Upper lobe of left lung (tissue), 6 donors: ENCODE measurements at regions not wholly inside any gene's neighbourhood (a gene's known extent, or its start where the extent isn't known, plus 50 kb on each side); places are given as distances from the start of the nearest gene placed in this dataset.

Source experiments
- ATAC-seq, 2 donors: fragments of 200-7000 bp; cut with Tn5 transposase; one replicate each; pipeline ENCODE4 v1.9.1; 2022; ENCODE audit warnings: mild to moderate bottlenecking in 2 of 2, moderate library complexity in 2 of 2; ENCODE audit not compliant: low FRiP score in 2 of 2
- DNase-seq, 2 donors: peaks; one replicate each; pipeline ENCODE4 v3.0.0-alpha.2; 2019 to 2020
- H3K27ac ChIP-seq, 4 donors: fragments of 200-600 bp; sonication (generic); one replicate each; pipeline ENCODE4 v1.5.1; 2016 to 2019
- H3K27me3 ChIP-seq, 4 donors: fragments of 200-600 bp; sonication (generic); one replicate each; pipeline ENCODE4 v1.5.1; 2017 to 2019
- H3K36me3 ChIP-seq, 4 donors: fragments of 200-600 bp; sonication (generic); one replicate each; pipeline ENCODE4 v1.5.1; 2016 to 2019
- H3K4me1 ChIP-seq, 4 donors: fragments of 200-600 bp; sonication (generic); one replicate each; pipeline ENCODE4 v1.5.1; 2018 to 2019
- H3K4me3 ChIP-seq, 4 donors: fragments of 200-600 bp; sonication (generic); one replicate each; pipeline ENCODE4 v1.5.1; 2017 to 2019; ENCODE audit warnings: mild to moderate bottlenecking in 2 of 4, moderate library complexity in 1 of 4
- H3K9me3 ChIP-seq, 4 donors: fragments of 200-600 bp; sonication (generic); one replicate each; pipeline ENCODE4 v1.5.1; 2018 to 2019
- EP300 ChIP-seq, 4 donors: sonication (generic); formaldehyde crosslinking; IDR thresholded peaks; one replicate each; pipeline ENCODE4 v1.5.1; 2017; ENCODE audit warnings: antibody characterized with exemption in 4 of 4, control low read depth in 2 of 4
- POLR2A ChIP-seq, 4 donors: fragments of 450-650 bp; IDR thresholded peaks; one replicate each; pipeline ENCODE4 v1.5.1; 2016 to 2017; ENCODE audit warnings: antibody characterized with exemption in 4 of 4, mild to moderate bottlenecking in 2 of 4
- POLR2AphosphoS5 ChIP-seq, 2 donors: sonication (generic); formaldehyde crosslinking; IDR thresholded peaks; one replicate each; pipeline ENCODE4 v1.5.1; 2017; ENCODE audit warnings: antibody characterized with exemption in 2 of 2
- WGBS, 2 donors: methylation state at CpG; one replicate each; pipeline ENCODE4 v1.1.5; 2017 to 2018; 5-methylcytosine and 5-hydroxymethylcytosine counted together
- TF ChIP-seq, protein P1 (sequence below), 6 experiments: fragments of 450-650 bp in 4 of 6; fragments of 200-600 bp in 2 of 6; sonication (generic) in 2 of 6; IDR thresholded peaks; one replicate each; pipeline ENCODE4 v1.5.1; 2016 to 2019; ENCODE audit warnings: antibody characterized with exemption in 6 of 6
- donor health status: DM: no; HTN: no; CAD: no; lungs with moderate emphysema.
- donor health status: DM: no; HTN: yes; CAD: no; lungs with severe emphysema.

DNA sequence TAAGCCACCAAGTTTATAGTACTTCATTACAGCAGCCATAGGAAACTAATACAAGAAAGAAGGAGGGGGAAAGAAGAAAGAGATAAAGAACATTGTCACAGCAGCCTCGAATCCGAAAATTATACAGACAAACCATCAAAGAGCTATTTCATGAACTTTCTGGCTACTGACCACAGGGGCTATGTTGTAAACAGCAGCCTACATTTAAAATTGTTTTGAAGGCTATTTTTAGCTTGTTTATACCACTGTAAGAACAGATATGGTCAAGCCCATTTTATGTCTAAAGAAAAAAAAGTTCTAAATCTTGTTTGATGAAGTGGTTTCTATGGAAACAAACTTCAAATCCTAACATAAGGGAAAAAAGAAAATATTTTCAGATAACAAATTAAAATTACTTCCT, 282.1 kb downstream of the GABRG1 start:
- H3K4me1 ChIP-seq = no peaks in the 10 kb centered on the region
- no peaks in the 10 kb centered on the region for H3K27me3 ChIP-seq
- TF ChIP-seq POLR2A (IDR thresholded peaks at IDR 0.05) = no peak
- TF ChIP-seq EP300 (IDR thresholded peaks at IDR 0.05) = no peak
- TF ChIP-seq, protein P1, sequence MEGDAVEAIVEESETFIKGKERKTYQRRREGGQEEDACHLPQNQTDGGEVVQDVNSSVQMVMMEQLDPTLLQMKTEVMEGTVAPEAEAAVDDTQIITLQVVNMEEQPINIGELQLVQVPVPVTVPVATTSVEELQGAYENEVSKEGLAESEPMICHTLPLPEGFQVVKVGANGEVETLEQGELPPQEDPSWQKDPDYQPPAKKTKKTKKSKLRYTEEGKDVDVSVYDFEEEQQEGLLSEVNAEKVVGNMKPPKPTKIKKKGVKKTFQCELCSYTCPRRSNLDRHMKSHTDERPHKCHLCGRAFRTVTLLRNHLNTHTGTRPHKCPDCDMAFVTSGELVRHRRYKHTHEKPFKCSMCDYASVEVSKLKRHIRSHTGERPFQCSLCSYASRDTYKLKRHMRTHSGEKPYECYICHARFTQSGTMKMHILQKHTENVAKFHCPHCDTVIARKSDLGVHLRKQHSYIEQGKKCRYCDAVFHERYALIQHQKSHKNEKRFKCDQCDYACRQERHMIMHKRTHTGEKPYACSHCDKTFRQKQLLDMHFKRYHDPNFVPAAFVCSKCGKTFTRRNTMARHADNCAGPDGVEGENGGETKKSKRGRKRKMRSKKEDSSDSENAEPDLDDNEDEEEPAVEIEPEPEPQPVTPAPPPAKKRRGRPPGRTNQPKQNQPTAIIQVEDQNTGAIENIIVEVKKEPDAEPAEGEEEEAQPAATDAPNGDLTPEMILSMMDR (IDR thresholded peaks at IDR 0.05) = no peak
- no peak overlapping the region for H3K4me3 ChIP-seq
- WGBS, 2 donors = 50 to 56% methylated on average over 2 of the region's 2 CpGs
- DNase-seq = no peak
- ATAC-seq = no peak
- H3K9me3 ChIP-seq = no peaks in the 10 kb centered on the region
- no peak overlapping the region for H3K27ac ChIP-seq
- no peaks in the 10 kb centered on the region for H3K36me3 ChIP-seq

DNA sequence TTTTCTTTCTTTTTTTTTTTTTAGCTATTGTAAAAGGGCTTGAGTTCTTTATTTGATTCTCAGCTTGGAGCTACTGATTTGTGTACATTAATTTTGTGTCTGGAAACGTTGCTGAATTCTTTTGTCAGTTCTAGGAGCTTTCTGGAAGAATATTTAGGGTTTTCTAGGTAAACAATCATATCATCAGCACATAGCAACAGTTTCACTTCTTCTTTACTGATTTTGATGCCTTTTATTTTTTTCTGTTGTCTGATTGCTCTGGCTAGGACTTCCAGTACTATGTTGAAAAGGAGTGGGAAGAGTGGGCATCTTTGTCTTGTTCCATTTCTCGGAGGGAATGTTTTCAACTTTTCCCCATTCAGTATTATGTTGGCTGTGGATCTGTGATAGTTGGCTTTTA, 292.2 kb downstream of the GABRG1 start:
- no peak for TF ChIP-seq POLR2A (IDR thresholded peaks at IDR 0.05)
- TF ChIP-seq, protein P1 (IDR thresholded peaks at IDR 0.05) = no peak
- TF ChIP-seq EP300 (IDR thresholded peaks at IDR 0.05) = no peak
- TF ChIP-seq POLR2AphosphoS5 (IDR thresholded peaks at IDR 0.05) = no peak
- no peaks in the 10 kb centered on the region for H3K27me3 ChIP-seq
- ATAC-seq (no peak), DNase-seq (no peak)
- H3K9me3 ChIP-seq = peaks cover 0 to 6% (median 0%) of the 10 kb centered on the region in 4 donors
- H3K36me3 ChIP-seq = no peaks in the 10 kb centered on the region
- H3K4me3 ChIP-seq = no peak overlapping the region
- no peak overlapping the region for H3K27ac ChIP-seq
- H3K4me1 ChIP-seq = no peaks in the 10 kb centered on the region
- 54 to 70% methylated on average over 2 of the region's 2 CpGs for WGBS, 2 donors

DNA sequence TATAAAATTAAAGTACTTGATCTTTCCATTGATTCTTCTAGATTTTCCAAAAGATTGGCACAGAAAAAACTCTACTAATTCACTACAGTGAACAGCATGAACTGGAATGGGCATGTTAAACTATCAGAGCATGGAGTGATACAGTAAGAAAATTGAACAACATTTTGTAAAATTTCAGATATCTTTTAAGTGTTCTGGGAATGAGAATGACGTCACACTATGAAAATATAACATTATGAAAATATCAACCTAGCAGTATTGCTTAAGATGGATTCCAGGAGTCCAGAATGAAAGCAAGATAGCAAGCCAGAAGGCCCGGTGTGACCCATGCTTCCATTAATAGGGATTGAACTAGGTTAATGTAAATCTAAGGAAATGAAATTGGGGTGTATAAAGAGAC, 319.9 kb downstream of the GABRG1 start:
- Histone ChIP-seq H3K27me3 (no peaks in the 10 kb centered on the region), H3K4me1 (no peaks in the 10 kb centered on the region), H3K36me3 (no peaks in the 10 kb centered on the region), H3K27ac (no peak overlapping the region), H3K9me3 (no peaks in the 10 kb centered on the region), H3K4me3 (no peak overlapping the region)
- ATAC-seq (no peak), DNase-seq (no peak)
- no peak for TF ChIP-seq POLR2A (IDR thresholded peaks at IDR 0.05)
- no peak for TF ChIP-seq POLR2AphosphoS5 (IDR thresholded peaks at IDR 0.05)
- TF ChIP-seq, protein P1 (IDR thresholded peaks at IDR 0.05) = no peak
- no peak for TF ChIP-seq EP300 (IDR thresholded peaks at IDR 0.05)
- WGBS, 2 donors = 82 to 83% methylated on average over 2 of the region's 2 CpGs

DNA sequence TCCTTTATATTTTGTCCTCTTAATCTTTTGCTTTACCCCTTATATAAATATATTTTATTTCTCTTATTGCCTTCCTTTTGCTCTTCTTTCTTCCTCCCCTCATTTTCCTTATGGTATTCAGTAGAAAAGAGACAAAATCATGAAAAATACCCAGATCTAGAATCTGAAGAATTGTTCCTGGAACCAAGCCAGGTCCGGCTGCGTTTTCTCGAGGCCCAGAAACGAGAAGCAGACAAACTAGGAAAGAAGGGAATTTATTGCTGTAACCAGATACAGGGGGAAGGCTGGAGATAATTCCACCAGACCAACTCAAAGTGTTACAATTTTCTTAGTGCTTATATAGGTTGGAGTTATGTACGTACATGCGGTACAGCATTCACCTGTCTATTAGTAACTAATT, 328.7 kb downstream of the GABRG1 start:
- DNase-seq (no peak), ATAC-seq (no peak)
- Histone ChIP-seq H3K27ac (no peak overlapping the region), H3K4me3 (no peak overlapping the region), H3K4me1 (no peaks in the 10 kb centered on the region), H3K9me3 (no peaks in the 10 kb centered on the region), H3K36me3 (no peaks in the 10 kb centered on the region), H3K27me3 (no peaks in the 10 kb centered on the region)
- no peak for TF ChIP-seq POLR2A (IDR thresholded peaks at IDR 0.05)
- TF ChIP-seq EP300 (IDR thresholded peaks at IDR 0.05) = no peak
- TF ChIP-seq POLR2AphosphoS5 (IDR thresholded peaks at IDR 0.05) = no peak
- TF ChIP-seq, protein P1 (IDR thresholded peaks at IDR 0.05) = no peak
- 46 to 51% methylated on average over 6 of the region's 6 CpGs for WGBS, 2 donors

DNA sequence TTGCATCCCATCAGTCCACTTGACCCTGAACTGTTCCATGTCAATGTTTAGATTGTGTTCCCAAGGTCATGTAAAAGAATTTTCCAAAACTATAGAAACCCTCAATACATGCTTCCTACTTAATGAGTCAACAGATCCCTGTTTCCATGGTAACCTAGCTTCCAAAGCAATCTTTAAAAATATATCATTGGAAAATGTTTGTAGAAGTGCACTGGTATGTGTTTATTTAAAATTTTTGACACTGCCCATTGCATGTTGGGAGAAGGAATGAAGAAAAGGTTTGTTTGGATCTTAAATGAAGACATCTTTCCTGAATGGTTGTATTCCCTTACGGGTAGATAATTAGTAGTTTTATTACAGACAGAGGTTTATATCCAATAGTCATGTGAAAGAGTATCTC, 345.3 kb downstream of the GABRG1 start:
- no peaks in the 10 kb centered on the region for H3K9me3 ChIP-seq
- no peak for ATAC-seq
- no peaks in the 10 kb centered on the region for H3K4me1 ChIP-seq
- no peaks in the 10 kb centered on the region for H3K27me3 ChIP-seq
- H3K27ac ChIP-seq = no peak overlapping the region
- no peak overlapping the region for H3K4me3 ChIP-seq
- no peaks in the 10 kb centered on the region for H3K36me3 ChIP-seq
- 63 to 86% methylated on average over 1 of the region's 1 CpG for WGBS, 2 donors
- no peak for DNase-seq
- TF ChIP-seq POLR2AphosphoS5 (IDR thresholded peaks at IDR 0.05) (no peak), EP300 (IDR thresholded peaks at IDR 0.05) (no peak), POLR2A (IDR thresholded peaks at IDR 0.05) (no peak)
- TF ChIP-seq, protein P1 (IDR thresholded peaks at IDR 0.05) = no peak
